ACC112 (cell line): ENCODE measurements at regions not wholly inside any gene's neighbourhood (a gene's known extent, or its start where the extent isn't known, plus 50 kb on each side); places are given as distances from the start of the nearest gene placed in this dataset.
"Not testable (repeated sequence)": the region's sequence is repeated elsewhere in the genome, so short reads cannot be mapped to it uniquely, and the experiment has no call there.

Source experiments
- H2AFZ ChIP-seq: fragments of 200-600 bp; sonication (generic); one replicate; pipeline ENCODE4 v1.6.0; 2017; ENCODE audit warnings: antibody characterized with exemption, low read length; ENCODE audit not compliant: unreplicated experiment
- H3K27ac ChIP-seq: fragments of 200-600 bp; sonication (generic); 2 replicates; pipeline ENCODE4 v1.5.1; 2014; ENCODE audit warnings: low read depth, mild to moderate bottlenecking, antibody characterized with exemption, low read length, moderate library complexity
- H3K27me3 ChIP-seq: fragments of 200-600 bp; sonication (generic); 2 replicates; pipeline ENCODE4 v1.6.1; 2014; ENCODE audit warnings: mild to moderate bottlenecking, antibody characterized with exemption, low read length, moderate library complexity, mixed read lengths; ENCODE audit not compliant: insufficient read depth
- H3K36me3 ChIP-seq: fragments of 200-600 bp; sonication (generic); 2 replicates; pipeline ENCODE4 v1.6.1; 2016; ENCODE audit warnings: mild to moderate bottlenecking, antibody characterized with exemption, low read length, moderate library complexity, mixed read lengths; ENCODE audit not compliant: insufficient read depth
- H3K4me1 ChIP-seq: fragments of 200-600 bp; sonication (generic); one replicate; pipeline ENCODE4 v1.6.1; 2016; ENCODE audit warnings: low read length, mixed read lengths; ENCODE audit not compliant: insufficient read depth, unreplicated experiment, control insufficient read depth
- H3K4me3 ChIP-seq: fragments of 200-600 bp; sonication (generic); 2 replicates; pipeline ENCODE4 v1.5.1; 2014; ENCODE audit warnings: mild to moderate bottlenecking, low read depth, low read length
- H3K79me2 ChIP-seq: fragments of 200-600 bp; sonication (generic); one replicate; pipeline ENCODE4 v1.6.0; 2016; ENCODE audit warnings: low read length; ENCODE audit not compliant: control insufficient read depth, unreplicated experiment, insufficient read depth

- H3K36me3 ChIP-seq = no peaks in the 10 kb centered on the region
- H3K27ac ChIP-seq = no peak overlapping the region
- H3K27me3 ChIP-seq = no peaks in the 10 kb centered on the region
- no peaks in the 10 kb centered on the region for H3K4me1 ChIP-seq
- H3K4me3 ChIP-seq = no peak overlapping the region
- H3K79me2 ChIP-seq = no peaks in the 10 kb centered on the region
- no peak overlapping the region for H2AFZ ChIP-seq
These were observed 528.9 kb downstream of the TMEM121 start for GRCh38 chr14:106055289-106055688.

GRCh38 chr14:106058342-106058741 lies 532.0 kb downstream of the TMEM121 start:
- Histone ChIP-seq H2AFZ (no peak overlapping the region), H3K4me1 (no peaks in the 10 kb centered on the region)

GRCh38 chr14:106060276-106060975 lies 534.0 kb downstream of the TMEM121 start:
- Histone ChIP-seq H3K36me3 (no peaks in the 10 kb centered on the region), H3K4me1 (no peaks in the 10 kb centered on the region), H3K27ac (no peak overlapping the region), H3K79me2 (no peaks in the 10 kb centered on the region), H2AFZ (no peak overlapping the region), H3K27me3 (no peaks in the 10 kb centered on the region), H3K4me3 (no peak overlapping the region)

More at GRCh38 chr14:106058342-106058741, 532.0 kb downstream of the TMEM121 start:
- Histone ChIP-seq H3K27ac (no peak overlapping the region), H3K27me3 (no peaks in the 10 kb centered on the region), H3K79me2 (no peaks in the 10 kb centered on the region), H3K4me3 (no peak overlapping the region), H3K36me3 (no peaks in the 10 kb centered on the region)

GRCh38 chr14:106061877-106062500 lies 535.6 kb downstream of the TMEM121 start:
- H3K79me2 ChIP-seq, H3K27me3 ChIP-seq, H3K4me1 ChIP-seq, H3K36me3 ChIP-seq, H2AFZ ChIP-seq, H3K4me3 ChIP-seq, H3K27ac ChIP-seq: not testable (repeated sequence)

- H3K79me2 ChIP-seq = no peaks in the 10 kb centered on the region
- no peak overlapping the region for H2AFZ ChIP-seq
- H3K27ac ChIP-seq = no peak overlapping the region
- H3K36me3 ChIP-seq = no peaks in the 10 kb centered on the region
- H3K27me3 ChIP-seq = no peaks in the 10 kb centered on the region
- H3K4me3 ChIP-seq = no peak overlapping the region
- no peaks in the 10 kb centered on the region for H3K4me1 ChIP-seq
These were observed 536.3 kb downstream of the TMEM121 start for GRCh38 chr14:106062502-106063272.

- Histone ChIP-seq H3K4me1 (no peaks in the 10 kb centered on the region), H3K4me3 (no peak overlapping the region), H3K79me2 (no peaks in the 10 kb centered on the region), H3K27ac (no peak overlapping the region), H3K36me3 (no peaks in the 10 kb centered on the region), H2AFZ (no peak overlapping the region), H3K27me3 (no peaks in the 10 kb centered on the region)
These were observed 541.6 kb downstream of the TMEM121 start for GRCh38 chr14:106067935-106068334.

- Histone ChIP-seq H3K79me2 (no peaks in the 10 kb centered on the region), H3K4me3 (no peak overlapping the region), H3K27me3 (no peaks in the 10 kb centered on the region), H2AFZ (no peak overlapping the region), H3K4me1 (no peaks in the 10 kb centered on the region), H3K27ac (no peak overlapping the region), H3K36me3 (no peaks in the 10 kb centered on the region)
These were observed 543.6 kb downstream of the TMEM121 start for GRCh38 chr14:106069804-106070625.

GRCh38 chr14:106080922-106081321 lies 554.5 kb downstream of the TMEM121 start:
- no peak overlapping the region for H3K27ac ChIP-seq
- no peaks in the 10 kb centered on the region for H3K4me1 ChIP-seq
- H3K36me3 ChIP-seq = no peaks in the 10 kb centered on the region
- no peaks in the 10 kb centered on the region for H3K27me3 ChIP-seq
- H2AFZ ChIP-seq = no peak overlapping the region
- no peaks in the 10 kb centered on the region for H3K79me2 ChIP-seq
- no peak overlapping the region for H3K4me3 ChIP-seq

GRCh38 chr14:106081721-106082120 lies 555.3 kb downstream of the TMEM121 start:
- H3K27ac ChIP-seq, H3K79me2 ChIP-seq, H3K36me3 ChIP-seq, H2AFZ ChIP-seq, H3K27me3 ChIP-seq, H3K4me3 ChIP-seq, H3K4me1 ChIP-seq: not testable (repeated sequence)

- Histone ChIP-seq H3K79me2 (no peaks in the 10 kb centered on the region), H3K27ac (no peak overlapping the region), H3K4me3 (no peak overlapping the region), H3K4me1 (no peaks in the 10 kb centered on the region), H2AFZ (no peak overlapping the region), H3K27me3 (no peaks in the 10 kb centered on the region), H3K36me3 (no peaks in the 10 kb centered on the region)
These were observed 556.7 kb downstream of the TMEM121 start for GRCh38 chr14:106083082-106083481.
